Liver (tissue), 8 donors: ENCODE measurements at regions not wholly inside any gene's neighbourhood (a gene's known extent, or its start where the extent isn't known, plus 50 kb on each side); places are given as distances from the start of the nearest gene placed in this dataset.

Source experiments
- DNase-seq: peaks from one replicate; pipeline ENCODE4 v3.0.0-alpha.2; 2017; ENCODE audit warnings: low spot score
- H3K27ac ChIP-seq, 2 donors: one replicate each; pipeline ENCODE4 v1.7.0; 2013; ENCODE audit warnings: inconsistent platforms in 2 of 2, low read length in 2 of 2, control low read depth in 1 of 2, low read depth in 1 of 2, mild to moderate bottlenecking in 1 of 2
- H3K27me3 ChIP-seq, 4 donors: one replicate each; pipeline versions ENCODE4 v1.6.1 to v1.7.0; 2013; ENCODE audit warnings: low read length in 3 of 4, inconsistent platforms in 1 of 4, mild to moderate bottlenecking in 1 of 4, moderate library complexity in 1 of 4; ENCODE audit not compliant: control insufficient read depth in 4 of 4, insufficient read depth in 4 of 4
- H3K36me3 ChIP-seq, 4 donors: one replicate each; pipeline versions ENCODE4 v1.6.1 to v1.7.0; 2013; ENCODE audit warnings: low read length in 3 of 4, mild to moderate bottlenecking in 3 of 4, low read depth in 1 of 4, moderate library complexity in 1 of 4; ENCODE audit not compliant: control insufficient read depth in 4 of 4, insufficient read depth in 3 of 4
- H3K4me1 ChIP-seq, 4 donors: one replicate each; pipeline versions ENCODE4 v1.6.1 to v1.7.0; 2013; ENCODE audit warnings: low read length in 3 of 4, mild to moderate bottlenecking in 3 of 4, moderate library complexity in 1 of 4; ENCODE audit not compliant: control insufficient read depth in 4 of 4, insufficient read depth in 4 of 4
- H3K4me3 ChIP-seq, 3 donors: one replicate each; pipeline versions ENCODE4 v1.6.1 to v1.7.0; 2013; ENCODE audit warnings: low read length in 3 of 3, control low read depth in 1 of 3, low read depth in 1 of 3, mild to moderate bottlenecking in 1 of 3
- H3K9ac ChIP-seq, 2 donors: one replicate each; pipeline ENCODE4 v1.7.0; 2013; ENCODE audit warnings: low read length in 2 of 2, mild to moderate bottlenecking in 2 of 2, moderate library complexity in 2 of 2, control low read depth in 1 of 2, low read depth in 1 of 2
- H3K9me3 ChIP-seq, 4 donors: one replicate each; pipeline versions ENCODE4 v1.6.1 to v1.7.0; 2013; ENCODE audit warnings: low read length in 3 of 4; ENCODE audit not compliant: control insufficient read depth in 4 of 4
- CTCF ChIP-seq: fragments of 150-350 bp; IDR thresholded peaks from 2 replicates; pipeline ENCODE4 v1.5.1; 2017; ENCODE audit warnings: improper control_type of control experiment, low read depth, low read length; ENCODE audit not compliant: missing input control
- EGR1 ChIP-seq, 2 donors: IDR thresholded peaks; 2 replicates each; pipeline ENCODE4 v1.6.1; 2016 to 2018; ENCODE audit warnings: antibody characterized with exemption in 2 of 2, low read depth in 2 of 2
- FOXA1 ChIP-seq: IDR thresholded peaks from 2 replicates; pipeline ENCODE4 v1.6.1; 2016; ENCODE audit warnings: antibody characterized with exemption
- FOXA2 ChIP-seq: IDR thresholded peaks from 2 replicates; pipeline ENCODE4 v1.6.1; 2016; ENCODE audit warnings: antibody characterized with exemption
- GABPA ChIP-seq, 2 donors: IDR thresholded peaks in 1 of 2; conservative IDR thresholded peaks in 1 of 2; 2 replicates each; pipeline ENCODE4 v1.6.1; 2016; ENCODE audit warnings: antibody characterized with exemption in 2 of 2, mild to moderate bottlenecking in 1 of 2, moderate library complexity in 1 of 2
- HNF4A ChIP-seq, 2 donors: conservative IDR thresholded peaks; 2 replicates each; pipeline ENCODE4 v1.6.1; 2016; ENCODE audit warnings: antibody characterized with exemption in 2 of 2, mild to moderate bottlenecking in 2 of 2
- HNF4G ChIP-seq: IDR thresholded peaks from 2 replicates; pipeline ENCODE4 v1.6.1; 2016; ENCODE audit warnings: antibody characterized with exemption
- MAX ChIP-seq: IDR thresholded peaks from 2 replicates; pipeline ENCODE4 v1.6.1; 2016; ENCODE audit warnings: antibody characterized with exemption
- NR2F2 ChIP-seq: IDR thresholded peaks from 2 replicates; pipeline ENCODE4 v1.6.1; 2016; ENCODE audit warnings: antibody characterized with exemption
- RAD21 ChIP-seq, 2 donors: IDR thresholded peaks; 2 replicates each; pipeline ENCODE4 v1.6.1; 2016; ENCODE audit warnings: antibody characterized with exemption in 2 of 2, mild to moderate bottlenecking in 2 of 2
- RXRA ChIP-seq, 2 donors: IDR thresholded peaks; 2 replicates each; pipeline ENCODE4 v1.6.1; 2017 to 2018; ENCODE audit warnings: antibody characterized with exemption in 2 of 2, mild to moderate bottlenecking in 1 of 2
- SP1 ChIP-seq: IDR thresholded peaks from 2 replicates; pipeline ENCODE4 v1.6.1; 2018; ENCODE audit warnings: antibody characterized with exemption, mild to moderate bottlenecking
- TAF1 ChIP-seq: conservative IDR thresholded peaks from 2 replicates; pipeline ENCODE4 v1.6.1; 2016; ENCODE audit warnings: antibody characterized with exemption, mild to moderate bottlenecking
- YY1 ChIP-seq: IDR thresholded peaks from 2 replicates; pipeline ENCODE4 v1.6.1; 2016; ENCODE audit warnings: antibody characterized with exemption, mild to moderate bottlenecking
- WGBS: extraction: QIAGEN DNeasy Blood & Tissue Kit; methylation state at CpG from one replicate; pipeline ENCODE4 v1.1.7; 2013; 5-methylcytosine and 5-hydroxymethylcytosine counted together
- TF ChIP-seq, protein P1 (sequence below): IDR thresholded peaks from 2 replicates; pipeline ENCODE4 v1.6.1; 2016; ENCODE audit warnings: antibody characterized with exemption
- TF ChIP-seq, protein P2 (sequence below): IDR thresholded peaks from 2 replicates; pipeline ENCODE4 v1.6.1; 2016; ENCODE audit warnings: antibody characterized with exemption
- TF ChIP-seq, protein P3 (sequence below): IDR thresholded peaks from 2 replicates; pipeline ENCODE4 v1.6.1; 2016; ENCODE audit warnings: antibody characterized with exemption, mild to moderate bottlenecking
- donor health status: healthy.
- donor health status: healthy.
- donor health status: healthy.
- donor health status: healthy.
- donor health status: healthy.

- TF ChIP-seq RXRA (IDR thresholded peaks at IDR 0.05) (no peak), GABPA (IDR thresholded peaks at IDR 0.05 in 1 of 2, conservative IDR thresholded peaks at IDR 0.05 in 1 of 2) (no peak), NR2F2 (no peak), FOXA2 (no peak), SP1 (no peak), TAF1 (no peak), FOXA1 (no peak), EGR1 (IDR thresholded peaks at IDR 0.05; ENCODE audit: low read depth in 2 of 2) (no peak), HNF4A (conservative IDR thresholded peaks at IDR 0.05) (no peak), MAX (no peak), CTCF (no peak), RAD21 (IDR thresholded peaks at IDR 0.05) (no peak), YY1 (no peak)
- TF ChIP-seq, protein P1, sequence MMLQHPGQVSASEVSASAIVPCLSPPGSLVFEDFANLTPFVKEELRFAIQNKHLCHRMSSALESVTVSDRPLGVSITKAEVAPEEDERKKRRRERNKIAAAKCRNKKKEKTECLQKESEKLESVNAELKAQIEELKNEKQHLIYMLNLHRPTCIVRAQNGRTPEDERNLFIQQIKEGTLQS = no peak
- TF ChIP-seq, protein P2, sequence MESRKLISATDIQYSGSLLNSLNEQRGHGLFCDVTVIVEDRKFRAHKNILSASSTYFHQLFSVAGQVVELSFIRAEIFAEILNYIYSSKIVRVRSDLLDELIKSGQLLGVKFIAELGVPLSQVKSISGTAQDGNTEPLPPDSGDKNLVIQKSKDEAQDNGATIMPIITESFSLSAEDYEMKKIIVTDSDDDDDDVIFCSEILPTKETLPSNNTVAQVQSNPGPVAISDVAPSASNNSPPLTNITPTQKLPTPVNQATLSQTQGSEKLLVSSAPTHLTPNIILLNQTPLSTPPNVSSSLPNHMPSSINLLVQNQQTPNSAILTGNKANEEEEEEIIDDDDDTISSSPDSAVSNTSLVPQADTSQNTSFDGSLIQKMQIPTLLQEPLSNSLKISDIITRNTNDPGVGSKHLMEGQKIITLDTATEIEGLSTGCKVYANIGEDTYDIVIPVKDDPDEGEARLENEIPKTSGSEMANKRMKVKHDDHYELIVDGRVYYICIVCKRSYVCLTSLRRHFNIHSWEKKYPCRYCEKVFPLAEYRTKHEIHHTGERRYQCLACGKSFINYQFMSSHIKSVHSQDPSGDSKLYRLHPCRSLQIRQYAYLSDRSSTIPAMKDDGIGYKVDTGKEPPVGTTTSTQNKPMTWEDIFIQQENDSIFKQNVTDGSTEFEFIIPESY = no peak
- TF ChIP-seq, protein P3, sequence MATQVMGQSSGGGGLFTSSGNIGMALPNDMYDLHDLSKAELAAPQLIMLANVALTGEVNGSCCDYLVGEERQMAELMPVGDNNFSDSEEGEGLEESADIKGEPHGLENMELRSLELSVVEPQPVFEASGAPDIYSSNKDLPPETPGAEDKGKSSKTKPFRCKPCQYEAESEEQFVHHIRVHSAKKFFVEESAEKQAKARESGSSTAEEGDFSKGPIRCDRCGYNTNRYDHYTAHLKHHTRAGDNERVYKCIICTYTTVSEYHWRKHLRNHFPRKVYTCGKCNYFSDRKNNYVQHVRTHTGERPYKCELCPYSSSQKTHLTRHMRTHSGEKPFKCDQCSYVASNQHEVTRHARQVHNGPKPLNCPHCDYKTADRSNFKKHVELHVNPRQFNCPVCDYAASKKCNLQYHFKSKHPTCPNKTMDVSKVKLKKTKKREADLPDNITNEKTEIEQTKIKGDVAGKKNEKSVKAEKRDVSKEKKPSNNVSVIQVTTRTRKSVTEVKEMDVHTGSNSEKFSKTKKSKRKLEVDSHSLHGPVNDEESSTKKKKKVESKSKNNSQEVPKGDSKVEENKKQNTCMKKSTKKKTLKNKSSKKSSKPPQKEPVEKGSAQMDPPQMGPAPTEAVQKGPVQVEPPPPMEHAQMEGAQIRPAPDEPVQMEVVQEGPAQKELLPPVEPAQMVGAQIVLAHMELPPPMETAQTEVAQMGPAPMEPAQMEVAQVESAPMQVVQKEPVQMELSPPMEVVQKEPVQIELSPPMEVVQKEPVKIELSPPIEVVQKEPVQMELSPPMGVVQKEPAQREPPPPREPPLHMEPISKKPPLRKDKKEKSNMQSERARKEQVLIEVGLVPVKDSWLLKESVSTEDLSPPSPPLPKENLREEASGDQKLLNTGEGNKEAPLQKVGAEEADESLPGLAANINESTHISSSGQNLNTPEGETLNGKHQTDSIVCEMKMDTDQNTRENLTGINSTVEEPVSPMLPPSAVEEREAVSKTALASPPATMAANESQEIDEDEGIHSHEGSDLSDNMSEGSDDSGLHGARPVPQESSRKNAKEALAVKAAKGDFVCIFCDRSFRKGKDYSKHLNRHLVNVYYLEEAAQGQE = no peak
- no peaks in the 10 kb centered on the region for H3K36me3 ChIP-seq
These were observed 59.0 kb upstream of the VCX3B start for GRCh38 chrX:8405631-8406030.

GRCh38 chrX:8413279-8413678 is 51.4 kb upstream of the VCX3B start:
- H3K4me3 ChIP-seq = no peak overlapping the region
- WGBS = 93% methylated on average over 2 of the region's 2 CpGs
- H3K9me3 ChIP-seq = no peaks in the 10 kb centered on the region
- no peaks in the 10 kb centered on the region for H3K27me3 ChIP-seq
- no peak overlapping the region for H3K27ac ChIP-seq
- no peaks in the 10 kb centered on the region for H3K36me3 ChIP-seq
- H3K4me1 ChIP-seq = no peaks in the 10 kb centered on the region
- DNase-seq = no peak
- no peak overlapping the region for H3K9ac ChIP-seq
- TF ChIP-seq HNF4A (conservative IDR thresholded peaks at IDR 0.05) (no peak), RAD21 (IDR thresholded peaks at IDR 0.05) (no peak), CTCF (no peak), RXRA (IDR thresholded peaks at IDR 0.05) (no peak), YY1 (no peak), NR2F2 (no peak), HNF4G (no peak)
- TF ChIP-seq, protein P2 = no peak

More at GRCh38 chrX:8405631-8406030, 59.0 kb upstream of the VCX3B start:
- peaks cover 0 to 2% (median 0%) of the 10 kb centered on the region in 4 donors for H3K9me3 ChIP-seq
- no peak overlapping the region for H3K9ac ChIP-seq
- H3K27ac ChIP-seq = no peak overlapping the region
- 51% methylated on average over 7 of the region's 7 CpGs for WGBS
- no peak for DNase-seq
- H3K4me3 ChIP-seq = no peak overlapping the region
- no peaks in the 10 kb centered on the region for H3K27me3 ChIP-seq
- H3K4me1 ChIP-seq = no peaks in the 10 kb centered on the region
